Hematopoietic multipotent progenitor cell treated with erythropoietin and hydrocortisone succinate and interleukin-3 and kit ligand, for 15 days (in vitro differentiated cells): ENCODE measurements at regions not wholly inside any gene's neighbourhood (a gene's known extent, or its start where the extent isn't known, plus 50 kb on each side); places are given as distances from the start of the nearest gene placed in this dataset.

Experiments
- DNase-seq: peaks from one replicate; pipeline ENCODE4 v3.0.0-alpha.2; 2015; ENCODE audit warnings: low spot score

GRCh38 chr4:137632842-137633241 is 100.5 kb upstream of the PCDH18 start:
- no peak for DNase-seq

- DNase-seq: no peak
These were observed 99.3 kb upstream of the PCDH18 start for GRCh38 chr4:137631605-137632004.

DNA sequence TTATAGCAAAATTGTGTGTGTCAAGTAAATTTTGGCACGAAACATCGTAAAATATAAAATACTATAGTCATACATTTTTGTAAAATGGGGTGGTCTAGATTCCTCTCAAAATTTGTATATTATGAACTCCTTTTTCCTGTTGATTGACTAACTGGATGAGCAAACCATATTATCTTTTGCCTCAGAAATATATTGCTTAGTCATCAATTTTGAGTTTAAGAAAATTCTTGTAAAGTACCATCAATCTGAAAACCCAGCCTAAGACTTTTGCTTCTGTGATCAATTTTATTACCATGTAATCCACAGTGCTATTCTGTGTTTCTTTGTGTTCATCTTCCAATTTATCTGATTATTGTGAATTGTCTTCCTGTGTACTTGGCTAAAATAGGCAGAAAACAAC is 98.0 kb upstream of the PCDH18 start:
- no peak for DNase-seq

- DNase-seq: no peak
These were observed 95.6 kb upstream of the PCDH18 start for GRCh38 chr4:137627739-137628460.

GRCh38 chr4:137626942-137627738 is 94.8 kb upstream of the PCDH18 start:
- no peak for DNase-seq

DNA sequence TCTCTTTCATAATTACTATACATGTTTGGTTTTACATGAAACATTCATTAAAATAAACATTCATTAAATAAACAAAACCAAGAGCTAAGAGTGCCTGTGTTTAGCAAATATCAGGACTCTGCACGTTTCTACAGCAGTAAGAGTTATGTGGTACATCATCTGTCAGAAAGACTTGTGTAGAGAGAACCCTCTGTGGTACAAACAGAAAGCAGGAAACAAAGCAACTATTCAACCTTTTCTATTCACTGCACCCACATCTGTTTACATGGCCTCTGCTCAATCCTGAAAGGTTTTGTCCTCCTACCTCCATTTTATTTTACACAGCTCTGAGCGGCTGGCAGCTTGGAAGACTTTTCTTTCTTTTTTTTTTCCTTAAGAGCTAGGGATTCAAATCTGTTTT is 90.7 kb upstream of the PCDH18 start:
- DNase-seq: no peak

DNA sequence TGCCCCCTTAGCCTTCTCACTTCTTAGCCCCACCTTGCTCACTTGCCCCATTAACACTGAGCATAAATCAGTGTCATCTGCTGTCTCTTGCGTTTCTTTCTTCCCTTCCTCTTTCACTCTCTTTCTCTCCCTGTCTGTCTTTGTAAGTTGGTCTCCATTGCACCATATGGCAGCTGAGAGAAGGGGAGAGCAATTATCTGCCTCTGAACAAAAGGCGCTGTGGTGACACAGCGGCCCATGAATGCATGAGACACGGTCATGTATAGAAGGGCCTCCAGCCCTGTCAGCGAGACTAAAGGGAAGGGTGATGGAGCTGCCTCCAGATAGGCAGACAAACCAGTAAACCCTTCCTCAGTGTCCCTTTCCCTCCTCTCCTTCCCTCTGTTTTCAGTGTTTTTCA is 88.8 kb upstream of the PCDH18 start:
- no peak for DNase-seq

DNA sequence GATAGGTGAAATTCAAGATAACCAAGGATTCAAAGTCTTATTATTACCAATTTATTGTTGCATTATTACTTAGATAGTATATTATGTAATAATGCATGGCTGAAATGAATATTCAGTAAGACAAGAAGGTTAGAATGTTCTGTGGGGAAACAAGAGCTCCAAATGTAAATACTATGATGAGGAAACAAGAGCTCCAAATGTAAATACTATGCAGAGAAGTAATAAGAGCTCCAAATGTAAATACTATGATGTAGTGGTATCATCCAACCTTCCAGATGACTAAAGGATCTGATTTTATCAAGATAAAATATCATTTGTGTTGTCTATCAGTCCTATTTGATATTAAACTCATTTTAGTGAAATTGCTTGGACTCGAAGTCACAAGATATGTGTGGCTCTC is 82.2 kb upstream of the PCDH18 start:
- DNase-seq: no peak

GRCh38 chr4:137611998-137612700 is 79.9 kb upstream of the PCDH18 start:
- no peak for DNase-seq

GRCh38 chr4:137610960-137611359 is 78.7 kb upstream of the PCDH18 start:
- no peak for DNase-seq

GRCh38 chr4:137609718-137610430 is 77.6 kb upstream of the PCDH18 start:
- DNase-seq: no peak

GRCh38 chr4:137608085-137608484 is 75.8 kb upstream of the PCDH18 start:
- no peak for DNase-seq

DNA sequence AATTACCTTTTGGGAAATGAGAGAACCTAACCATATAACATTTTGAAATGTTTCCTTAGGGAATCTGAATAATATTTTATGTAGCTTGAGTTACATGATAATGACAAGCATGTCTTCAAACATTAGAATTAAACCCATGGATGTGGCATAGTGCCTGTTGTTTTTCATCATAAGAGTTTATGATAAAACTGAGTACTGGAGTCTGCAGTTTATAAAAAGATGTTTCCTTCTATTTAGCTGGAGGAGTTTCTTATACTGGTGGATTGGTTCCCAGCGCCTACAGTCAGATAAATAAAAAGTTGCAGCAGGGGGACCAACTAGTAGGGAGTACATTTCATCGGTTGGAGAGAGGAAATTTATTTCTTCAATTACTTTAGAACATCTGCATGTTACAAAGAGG is 70.1 kb upstream of the PCDH18 start:
- DNase-seq: no peak

DNA sequence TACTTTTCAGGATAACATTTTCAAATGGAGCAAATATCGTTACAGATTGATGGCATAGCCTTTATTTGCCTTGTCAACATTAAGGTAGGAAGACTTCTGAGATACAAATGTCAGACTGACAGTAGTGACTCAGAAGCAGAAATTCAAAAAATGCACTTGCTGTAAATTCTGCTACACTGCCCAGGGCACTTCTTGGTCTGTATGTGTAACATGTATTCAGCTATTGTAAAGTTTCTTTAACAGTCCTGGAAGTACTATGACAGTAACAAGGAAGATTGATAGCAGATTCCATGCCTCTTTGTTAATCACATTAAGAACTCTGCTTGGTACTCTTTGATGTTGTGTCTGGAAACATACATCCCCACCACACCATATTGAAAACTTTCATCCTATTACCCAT is 69.6 kb upstream of the PCDH18 start:
- no peak for DNase-seq

- no peak for DNase-seq
These were observed 67.4 kb upstream of the PCDH18 start for GRCh38 chr4:137599734-137600133.

- no peak for DNase-seq
These were observed 65.6 kb upstream of the PCDH18 start for GRCh38 chr4:137597752-137598430.

DNA sequence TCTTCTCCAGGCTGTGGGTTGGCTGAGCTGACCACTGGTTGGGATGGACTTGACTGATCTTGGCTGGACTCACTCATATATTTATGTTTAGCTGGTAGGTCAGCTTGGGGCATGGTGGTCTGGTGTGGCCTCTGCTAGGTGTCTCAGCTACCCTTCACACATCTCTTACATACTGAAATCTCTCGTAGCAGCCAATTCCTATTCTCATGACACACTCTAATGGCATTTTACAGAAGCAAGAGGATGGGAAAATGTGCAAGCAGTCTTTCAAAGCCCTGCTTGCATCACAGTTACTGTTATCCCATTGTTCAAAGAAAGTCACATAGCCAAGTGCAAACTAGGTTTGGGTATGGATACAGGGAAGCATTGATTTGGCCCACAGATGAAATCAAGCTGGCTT is 55.5 kb upstream of the PCDH18 start:
- no peak for DNase-seq

- DNase-seq: no peak
These were observed 51.4 kb upstream of the PCDH18 start for GRCh38 chr4:137583671-137584070.
